Hepatocyte (in vitro differentiated cells): ENCODE measurements at regions not wholly inside any gene's neighbourhood (a gene's known extent, or its start where the extent isn't known, plus 50 kb on each side); places are given as distances from the start of the nearest gene placed in this dataset.

Source experiments
- EZH2 ChIP-seq: fragments of 200-600 bp; sonication (generic); IDR thresholded peaks from 2 replicates; pipeline ENCODE4 v1.6.1; 2016; ENCODE audit warnings: antibody characterized with exemption, mild to moderate bottlenecking, borderline replicate concordance
- EZH2phosphoT487 ChIP-seq: fragments of 200-600 bp; sonication (generic); IDR thresholded peaks from one replicate; pipeline ENCODE4 v1.6.1; 2018; ENCODE audit warnings: antibody characterized with exemption, mild to moderate bottlenecking, low read depth, moderate library complexity; ENCODE audit not compliant: unreplicated experiment, severe bottlenecking
- TF ChIP-seq, protein P1 (sequence below): fragments of 200-600 bp; sonication (generic); IDR thresholded peaks from 2 replicates; pipeline ENCODE4 v1.5.1; 2016; ENCODE audit warnings: antibody characterized with exemption, mild to moderate bottlenecking; ENCODE audit not compliant: poor library complexity

DNA sequence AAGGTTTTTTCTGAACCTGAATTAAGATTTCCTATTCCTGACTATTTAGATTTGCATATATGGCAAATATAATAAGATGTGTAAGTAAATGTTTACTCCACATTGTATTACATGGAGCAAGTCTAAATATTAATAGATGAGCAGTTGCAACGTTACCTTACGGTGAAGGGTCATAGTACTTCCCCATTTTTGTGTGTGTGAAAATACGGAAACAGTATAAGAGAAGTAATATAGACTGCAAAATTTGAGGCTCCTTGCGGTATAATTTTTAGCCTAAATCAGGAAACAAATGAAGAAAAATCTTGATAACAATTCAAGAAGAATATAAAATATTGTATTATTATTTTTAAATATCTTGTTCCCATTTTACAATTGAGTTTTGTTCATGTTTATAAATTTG, 434.2 kb downstream of the GRB14 start:
- TF ChIP-seq, protein P1, sequence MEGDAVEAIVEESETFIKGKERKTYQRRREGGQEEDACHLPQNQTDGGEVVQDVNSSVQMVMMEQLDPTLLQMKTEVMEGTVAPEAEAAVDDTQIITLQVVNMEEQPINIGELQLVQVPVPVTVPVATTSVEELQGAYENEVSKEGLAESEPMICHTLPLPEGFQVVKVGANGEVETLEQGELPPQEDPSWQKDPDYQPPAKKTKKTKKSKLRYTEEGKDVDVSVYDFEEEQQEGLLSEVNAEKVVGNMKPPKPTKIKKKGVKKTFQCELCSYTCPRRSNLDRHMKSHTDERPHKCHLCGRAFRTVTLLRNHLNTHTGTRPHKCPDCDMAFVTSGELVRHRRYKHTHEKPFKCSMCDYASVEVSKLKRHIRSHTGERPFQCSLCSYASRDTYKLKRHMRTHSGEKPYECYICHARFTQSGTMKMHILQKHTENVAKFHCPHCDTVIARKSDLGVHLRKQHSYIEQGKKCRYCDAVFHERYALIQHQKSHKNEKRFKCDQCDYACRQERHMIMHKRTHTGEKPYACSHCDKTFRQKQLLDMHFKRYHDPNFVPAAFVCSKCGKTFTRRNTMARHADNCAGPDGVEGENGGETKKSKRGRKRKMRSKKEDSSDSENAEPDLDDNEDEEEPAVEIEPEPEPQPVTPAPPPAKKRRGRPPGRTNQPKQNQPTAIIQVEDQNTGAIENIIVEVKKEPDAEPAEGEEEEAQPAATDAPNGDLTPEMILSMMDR, result no peak
- TF ChIP-seq EZH2 (no peak), EZH2phosphoT487 (no peak)
